Activated naive CD8-positive, alpha-beta T cell (primary cell): ENCODE measurements at regions not wholly inside any gene's neighbourhood (a gene's known extent, or its start where the extent isn't known, plus 50 kb on each side); places are given as distances from the start of the nearest gene placed in this dataset.

Source experiments
- H3K27ac Mint-ChIP-seq: one replicate; pipeline ENCODE4 v1.8.0; 2021; ENCODE audit warnings: mixed read lengths
- H3K27me3 Mint-ChIP-seq: one replicate; pipeline ENCODE4 v1.8.0; 2021; ENCODE audit warnings: mixed read lengths
- H3K36me3 Mint-ChIP-seq: one replicate; pipeline ENCODE4 v1.8.0; 2021; ENCODE audit warnings: mixed read lengths
- H3K4me1 Mint-ChIP-seq: one replicate; pipeline ENCODE4 v1.8.0; 2021; ENCODE audit warnings: low read depth, mixed read lengths
- H3K4me3 Mint-ChIP-seq: one replicate; pipeline ENCODE4 v1.8.0; 2021; ENCODE audit warnings: mild to moderate bottlenecking, mixed read lengths
- H3K9me3 Mint-ChIP-seq: one replicate; pipeline ENCODE4 v1.8.0; 2021; ENCODE audit warnings: low read depth, mixed read lengths

- H3K36me3 Mint-ChIP-seq: no peaks in the 10 kb centered on the region
- H3K27me3 Mint-ChIP-seq: no peaks in the 10 kb centered on the region
These were observed 138.6 kb upstream of the NDUFV2 start for GRCh38 chr18:8963876-8964275.

GRCh38 chr18:8965398-8965797 lies 137.1 kb upstream of the NDUFV2 start:
- no peaks in the 10 kb centered on the region for H3K36me3 Mint-ChIP-seq
- no peaks in the 10 kb centered on the region for H3K9me3 Mint-ChIP-seq
- no peak overlapping the region for H3K27ac Mint-ChIP-seq
- H3K4me3 Mint-ChIP-seq: no peak overlapping the region
- H3K27me3 Mint-ChIP-seq: no peaks in the 10 kb centered on the region
- no peaks in the 10 kb centered on the region for H3K4me1 Mint-ChIP-seq

More at GRCh38 chr18:8963876-8964275, 138.6 kb upstream of the NDUFV2 start:
- Mint-ChIP-seq H3K4me1 (no peaks in the 10 kb centered on the region), H3K4me3 (no peak overlapping the region), H3K27ac (no peak overlapping the region), H3K9me3 (no peaks in the 10 kb centered on the region)

DNA sequence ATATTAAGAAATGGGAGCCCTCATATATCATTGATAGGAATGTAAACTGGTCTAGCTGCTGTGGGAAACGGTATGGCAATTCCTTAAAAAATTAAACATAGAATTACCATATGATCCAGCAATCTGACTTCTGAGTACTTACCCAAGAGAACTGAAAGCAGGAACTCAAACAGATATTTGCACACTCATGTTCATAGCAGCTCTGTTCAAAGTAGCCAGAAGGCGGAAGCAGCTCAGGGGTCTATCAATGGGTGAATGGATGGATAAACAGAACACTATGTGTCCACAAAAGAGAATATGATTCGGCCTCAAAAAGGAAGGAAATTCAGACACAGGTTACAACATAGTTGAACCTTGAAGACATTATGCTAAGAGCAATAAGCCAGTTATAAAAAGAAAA lies 135.7 kb upstream of the NDUFV2 start:
- Mint-ChIP-seq H3K36me3 (no peaks in the 10 kb centered on the region), H3K4me1 (no peaks in the 10 kb centered on the region), H3K27ac (no peak overlapping the region), H3K9me3 (no peaks in the 10 kb centered on the region), H3K4me3 (no peak overlapping the region), H3K27me3 (no peaks in the 10 kb centered on the region)

DNA sequence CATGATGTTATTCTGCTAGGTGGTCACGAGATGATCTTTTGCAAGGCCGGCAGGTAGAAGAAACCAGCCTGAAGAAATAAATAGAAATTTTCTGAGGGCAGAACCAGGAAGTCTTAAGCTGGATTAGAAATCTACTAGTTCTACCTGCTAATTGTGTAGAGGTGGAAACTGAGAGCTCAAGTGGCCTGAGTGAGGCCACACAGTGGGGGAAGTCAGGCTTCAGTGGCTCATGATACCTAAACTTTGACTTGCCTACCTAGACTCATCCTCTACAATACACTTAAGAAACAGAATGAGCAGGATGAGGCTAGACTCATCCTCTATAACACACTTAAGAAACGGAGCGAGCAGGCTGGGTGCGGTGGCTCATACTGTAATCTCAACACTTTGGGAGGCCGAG lies 134.9 kb upstream of the NDUFV2 start:
- H3K9me3 Mint-ChIP-seq: no peaks in the 10 kb centered on the region
- H3K27me3 Mint-ChIP-seq: no peaks in the 10 kb centered on the region
- no peaks in the 10 kb centered on the region for H3K4me1 Mint-ChIP-seq
- no peaks in the 10 kb centered on the region for H3K36me3 Mint-ChIP-seq
- no peak overlapping the region for H3K4me3 Mint-ChIP-seq
- H3K27ac Mint-ChIP-seq: no peak overlapping the region

- H3K4me3 Mint-ChIP-seq: no peak overlapping the region
- H3K4me1 Mint-ChIP-seq: no peaks in the 10 kb centered on the region
- H3K9me3 Mint-ChIP-seq: no peaks in the 10 kb centered on the region
- no peak overlapping the region for H3K27ac Mint-ChIP-seq
- H3K36me3 Mint-ChIP-seq: no peaks in the 10 kb centered on the region
- H3K27me3 Mint-ChIP-seq: no peaks in the 10 kb centered on the region
These were observed 132.7 kb upstream of the NDUFV2 start for GRCh38 chr18:8969639-8970390.

GRCh38 chr18:8970843-8971242 lies 131.7 kb upstream of the NDUFV2 start:
- Mint-ChIP-seq H3K4me1 (no peaks in the 10 kb centered on the region), H3K27ac (no peak overlapping the region), H3K9me3 (no peaks in the 10 kb centered on the region), H3K4me3 (no peak overlapping the region), H3K27me3 (no peaks in the 10 kb centered on the region), H3K36me3 (no peaks in the 10 kb centered on the region)

- H3K4me1 Mint-ChIP-seq: no peaks in the 10 kb centered on the region
- H3K27me3 Mint-ChIP-seq: no peaks in the 10 kb centered on the region
These were observed 130.4 kb upstream of the NDUFV2 start for GRCh38 chr18:8972116-8972515.

DNA sequence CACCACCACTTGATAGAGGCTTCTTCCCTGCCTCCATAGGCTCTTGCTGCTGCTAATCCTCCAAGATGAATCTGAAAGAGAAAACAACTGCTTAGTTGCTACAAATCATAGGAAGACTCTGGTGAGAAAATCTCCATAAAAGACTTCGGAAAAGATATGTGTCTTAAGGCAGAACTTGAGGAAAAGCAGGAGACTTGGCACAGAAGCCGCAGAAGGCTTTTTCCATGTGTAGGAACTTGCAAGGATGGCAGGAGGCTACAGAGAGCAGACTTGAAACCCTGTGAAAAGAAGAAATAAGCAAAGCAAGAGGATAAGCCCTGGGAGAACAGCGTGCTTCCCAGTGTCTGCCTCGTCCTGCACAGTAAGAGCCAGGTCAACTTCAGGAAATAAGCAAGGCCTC lies 128.2 kb upstream of the NDUFV2 start:
- Mint-ChIP-seq H3K36me3 (no peaks in the 10 kb centered on the region), H3K4me1 (no peaks in the 10 kb centered on the region), H3K9me3 (no peaks in the 10 kb centered on the region), H3K27ac (no peak overlapping the region), H3K4me3 (no peak overlapping the region), H3K27me3 (no peaks in the 10 kb centered on the region)

More at GRCh38 chr18:8972116-8972515, 130.4 kb upstream of the NDUFV2 start:
- Mint-ChIP-seq H3K36me3 (no peaks in the 10 kb centered on the region), H3K27ac (no peak overlapping the region), H3K4me3 (no peak overlapping the region), H3K9me3 (no peaks in the 10 kb centered on the region)

- Mint-ChIP-seq H3K4me3 (no peak overlapping the region), H3K36me3 (no peaks in the 10 kb centered on the region), H3K27ac (no peak overlapping the region), H3K4me1 (no peaks in the 10 kb centered on the region), H3K27me3 (no peaks in the 10 kb centered on the region), H3K9me3 (no peaks in the 10 kb centered on the region)
These were observed 127.8 kb upstream of the NDUFV2 start for GRCh38 chr18:8974696-8975095.

DNA sequence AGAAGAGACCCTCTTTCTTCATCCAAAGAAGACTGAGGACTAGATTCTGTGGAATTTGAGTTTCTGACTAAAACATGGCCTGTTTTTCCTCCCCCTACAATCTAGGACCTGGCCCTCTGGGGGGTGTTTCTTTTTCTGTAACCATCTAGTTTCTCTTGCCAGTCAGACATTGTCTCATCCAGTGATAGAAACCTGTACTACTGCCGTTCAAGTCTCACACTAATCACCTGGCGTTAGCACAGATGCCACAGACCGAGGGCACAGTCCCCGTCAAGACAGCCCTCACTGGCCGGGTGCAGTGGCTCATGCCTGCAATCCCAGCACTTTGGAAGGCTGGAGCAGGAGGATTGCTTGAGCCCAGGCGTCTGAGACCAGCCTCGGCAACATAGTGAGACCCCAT lies 126.9 kb upstream of the NDUFV2 start:
- Mint-ChIP-seq H3K4me1 (no peaks in the 10 kb centered on the region), H3K27ac (no peak overlapping the region), H3K36me3 (no peaks in the 10 kb centered on the region)

DNA sequence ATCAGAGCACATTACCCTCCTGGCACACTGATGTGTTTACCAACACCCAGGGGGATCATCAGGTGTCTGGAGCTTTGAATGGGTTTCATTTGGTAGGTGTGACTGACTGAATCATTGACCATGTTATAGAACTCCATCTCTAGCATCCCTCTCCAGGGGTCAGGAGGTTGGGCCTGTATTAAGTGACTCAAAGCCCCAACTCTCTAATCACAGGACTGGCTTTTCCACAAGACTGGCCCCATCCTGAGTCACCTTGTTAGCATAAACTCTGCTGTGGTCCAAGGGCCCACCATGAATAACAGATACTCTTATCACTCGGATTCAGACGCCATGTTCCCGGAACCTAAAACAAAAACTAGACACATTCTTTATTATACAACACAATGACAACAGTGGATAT lies 125.9 kb upstream of the NDUFV2 start:
- no peaks in the 10 kb centered on the region for H3K27me3 Mint-ChIP-seq

More for the DNA sequence above, 126.9 kb upstream of the NDUFV2 start:
- H3K4me3 Mint-ChIP-seq: no peak overlapping the region
- H3K9me3 Mint-ChIP-seq: no peaks in the 10 kb centered on the region
- H3K27me3 Mint-ChIP-seq: no peaks in the 10 kb centered on the region

DNA sequence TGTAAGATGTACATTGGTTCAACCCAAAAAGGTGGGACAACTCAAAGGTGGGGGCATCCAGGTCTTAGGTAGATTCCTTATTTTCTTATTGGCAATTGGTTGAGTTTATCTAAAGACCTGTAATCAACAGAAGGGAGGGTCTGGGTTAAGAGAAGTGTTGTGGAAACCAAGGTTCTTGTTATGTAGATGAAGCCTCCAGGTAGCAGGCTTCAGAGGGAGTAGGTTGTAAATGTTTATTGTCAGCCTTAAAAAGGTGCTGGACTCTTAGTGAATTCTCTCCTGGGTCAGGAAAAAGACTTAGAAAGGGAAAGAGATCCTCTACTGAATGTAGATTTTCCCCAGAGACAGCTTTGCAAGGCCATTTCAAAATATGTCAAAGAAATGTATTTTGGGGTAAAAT lies 125.3 kb upstream of the NDUFV2 start:
- Mint-ChIP-seq H3K36me3 (no peaks in the 10 kb centered on the region), H3K27ac (no peak overlapping the region), H3K4me3 (no peak overlapping the region), H3K27me3 (no peaks in the 10 kb centered on the region), H3K9me3 (no peaks in the 10 kb centered on the region), H3K4me1 (no peaks in the 10 kb centered on the region)

More for the DNA sequence above, 125.9 kb upstream of the NDUFV2 start:
- Mint-ChIP-seq H3K36me3 (no peaks in the 10 kb centered on the region), H3K4me3 (no peak overlapping the region), H3K4me1 (no peaks in the 10 kb centered on the region), H3K27ac (no peak overlapping the region), H3K9me3 (no peaks in the 10 kb centered on the region)

GRCh38 chr18:8977701-8978100 lies 124.8 kb upstream of the NDUFV2 start:
- Mint-ChIP-seq H3K27ac (no peak overlapping the region), H3K4me3 (no peak overlapping the region), H3K9me3 (no peaks in the 10 kb centered on the region), H3K36me3 (no peaks in the 10 kb centered on the region), H3K27me3 (no peaks in the 10 kb centered on the region), H3K4me1 (no peaks in the 10 kb centered on the region)

DNA sequence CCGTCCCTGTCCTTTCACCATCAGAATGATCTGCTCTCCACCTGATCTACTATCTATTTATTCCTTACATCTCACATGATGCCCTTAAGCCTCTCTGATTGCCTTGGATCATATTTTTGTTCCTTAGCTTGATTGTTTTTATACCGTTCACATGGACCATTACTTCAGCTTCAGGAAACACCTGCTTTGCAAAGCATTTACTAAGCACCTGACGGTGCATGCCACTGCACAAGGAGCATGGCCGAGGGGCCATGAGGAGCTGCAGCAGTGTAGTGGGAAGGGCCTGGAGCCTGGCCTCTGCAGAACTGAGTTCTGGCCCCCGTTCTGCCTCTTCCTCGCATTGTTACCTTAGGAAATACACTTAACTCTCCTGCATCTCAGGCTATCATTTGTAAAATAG lies 124.1 kb upstream of the NDUFV2 start:
- H3K27ac Mint-ChIP-seq: no peak overlapping the region
- H3K4me3 Mint-ChIP-seq: no peak overlapping the region
- H3K36me3 Mint-ChIP-seq: no peaks in the 10 kb centered on the region
- no peaks in the 10 kb centered on the region for H3K9me3 Mint-ChIP-seq
- no peaks in the 10 kb centered on the region for H3K4me1 Mint-ChIP-seq
- no peaks in the 10 kb centered on the region for H3K27me3 Mint-ChIP-seq

GRCh38 chr18:8979258-8979988 lies 123.1 kb upstream of the NDUFV2 start:
- no peaks in the 10 kb centered on the region for H3K27me3 Mint-ChIP-seq
- H3K36me3 Mint-ChIP-seq: no peaks in the 10 kb centered on the region
- H3K4me1 Mint-ChIP-seq: no peaks in the 10 kb centered on the region
- no peaks in the 10 kb centered on the region for H3K9me3 Mint-ChIP-seq
- no peak overlapping the region for H3K27ac Mint-ChIP-seq
- H3K4me3 Mint-ChIP-seq: no peak overlapping the region

GRCh38 chr18:8980496-8980895 lies 122.0 kb upstream of the NDUFV2 start:
- H3K9me3 Mint-ChIP-seq: no peaks in the 10 kb centered on the region
- H3K27ac Mint-ChIP-seq: no peak overlapping the region
- H3K27me3 Mint-ChIP-seq: no peaks in the 10 kb centered on the region
- no peak overlapping the region for H3K4me3 Mint-ChIP-seq
- no peaks in the 10 kb centered on the region for H3K4me1 Mint-ChIP-seq
- no peaks in the 10 kb centered on the region for H3K36me3 Mint-ChIP-seq
